ENCODE measurements at regions not wholly inside any gene's neighbourhood (a gene's known extent, or its start where the extent isn't known, plus 50 kb on each side); places are given as distances from the start of the nearest gene placed in this dataset.

DNA sequence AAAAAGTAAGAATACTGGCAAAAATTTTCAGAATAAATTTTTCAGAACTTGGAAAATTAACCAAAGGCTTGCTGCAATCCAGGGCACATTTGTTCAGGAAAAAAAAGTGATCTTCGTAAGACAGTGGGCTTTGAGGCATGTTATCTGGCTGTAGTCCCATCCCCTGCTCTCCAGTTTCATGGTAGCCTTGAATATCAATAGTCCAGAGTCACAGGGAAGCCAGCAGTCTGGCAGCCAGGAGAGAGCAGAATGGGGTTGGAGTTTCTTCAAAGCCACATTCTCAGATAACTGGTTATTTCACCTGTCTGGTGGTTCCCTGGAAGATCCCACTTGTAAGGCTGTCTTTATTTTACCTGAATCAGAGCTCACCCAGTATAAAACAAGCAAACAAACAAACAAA, 669.3 kb downstream of the MATN1 start:
- Histone ChIP-seq H3K4me3 (ENCODE audit: control insufficient read depth in 2 of 3, extremely low read depth in 1 of 3, insufficient read depth in 2 of 3, low read depth in 1 of 3, low read length in 3 of 3) (no peak overlapping the region), H3K36me3 (ENCODE audit: control insufficient read depth in 2 of 2, extremely low read depth in 1 of 2, insufficient read depth in 2 of 2, low read length in 2 of 2) (no peaks in the 10 kb centered on the region), H3K4me2 (ENCODE audit: control insufficient read depth, extremely low read depth, insufficient read depth, low read depth, low read length) (no peak overlapping the region), H3K4me1 (ENCODE audit: control insufficient read depth, extremely low read depth, insufficient read depth, low read length) (peaks cover 7% of the 10 kb centered on the region), H3K27me3 (ENCODE audit: control insufficient read depth, extremely low read depth, insufficient read depth, low read length) (peaks cover 16% of the 10 kb centered on the region), H3K9me1 (ENCODE audit: control insufficient read depth, extremely low read depth, insufficient read depth, low read length) (no peaks in the 10 kb centered on the region), H3K9me3 (ENCODE audit: control insufficient read depth, low read depth, low read length) (no peaks in the 10 kb centered on the region), H3K79me2 (ENCODE audit: control insufficient read depth, insufficient read depth, low read length) (no peaks in the 10 kb centered on the region), H2AFZ (ENCODE audit: control insufficient read depth, low read length) (no peak overlapping the region), H4K20me1 (ENCODE audit: control insufficient read depth, extremely low read depth, insufficient read depth, low read length) (no peaks in the 10 kb centered on the region), H3K9ac (ENCODE audit: control insufficient read depth, extremely low read depth, insufficient read depth, low read length) (no peak overlapping the region), H3K27ac (ENCODE audit: control insufficient read depth, insufficient read depth, low read length) (no peak overlapping the region)
- DNase-seq (ENCODE audit: low read depth, low spot score) (no peak), FAIRE-seq (no peak)
- TF ChIP-seq, protein P1, sequence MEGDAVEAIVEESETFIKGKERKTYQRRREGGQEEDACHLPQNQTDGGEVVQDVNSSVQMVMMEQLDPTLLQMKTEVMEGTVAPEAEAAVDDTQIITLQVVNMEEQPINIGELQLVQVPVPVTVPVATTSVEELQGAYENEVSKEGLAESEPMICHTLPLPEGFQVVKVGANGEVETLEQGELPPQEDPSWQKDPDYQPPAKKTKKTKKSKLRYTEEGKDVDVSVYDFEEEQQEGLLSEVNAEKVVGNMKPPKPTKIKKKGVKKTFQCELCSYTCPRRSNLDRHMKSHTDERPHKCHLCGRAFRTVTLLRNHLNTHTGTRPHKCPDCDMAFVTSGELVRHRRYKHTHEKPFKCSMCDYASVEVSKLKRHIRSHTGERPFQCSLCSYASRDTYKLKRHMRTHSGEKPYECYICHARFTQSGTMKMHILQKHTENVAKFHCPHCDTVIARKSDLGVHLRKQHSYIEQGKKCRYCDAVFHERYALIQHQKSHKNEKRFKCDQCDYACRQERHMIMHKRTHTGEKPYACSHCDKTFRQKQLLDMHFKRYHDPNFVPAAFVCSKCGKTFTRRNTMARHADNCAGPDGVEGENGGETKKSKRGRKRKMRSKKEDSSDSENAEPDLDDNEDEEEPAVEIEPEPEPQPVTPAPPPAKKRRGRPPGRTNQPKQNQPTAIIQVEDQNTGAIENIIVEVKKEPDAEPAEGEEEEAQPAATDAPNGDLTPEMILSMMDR (optimal IDR thresholded peaks at IDR 0.05 in 1 of 3, IDR thresholded peaks at IDR 0.05 in 1 of 3, conservative IDR thresholded peaks at IDR 0.05 in 1 of 3; ENCODE audit: extremely low read depth in 1 of 3, insufficient read depth in 2 of 3, low read length in 3 of 3), result no peak
- no peak for TF ChIP-seq EZH2 (IDR thresholded peaks at IDR 0.05; ENCODE audit: low read length)
- dilution Hi-C loops (cut with MboI; ENCODE audit: extremely low pct_ligation_motif_present, low sequenced_read_pairs), result no loop called here

DNA sequence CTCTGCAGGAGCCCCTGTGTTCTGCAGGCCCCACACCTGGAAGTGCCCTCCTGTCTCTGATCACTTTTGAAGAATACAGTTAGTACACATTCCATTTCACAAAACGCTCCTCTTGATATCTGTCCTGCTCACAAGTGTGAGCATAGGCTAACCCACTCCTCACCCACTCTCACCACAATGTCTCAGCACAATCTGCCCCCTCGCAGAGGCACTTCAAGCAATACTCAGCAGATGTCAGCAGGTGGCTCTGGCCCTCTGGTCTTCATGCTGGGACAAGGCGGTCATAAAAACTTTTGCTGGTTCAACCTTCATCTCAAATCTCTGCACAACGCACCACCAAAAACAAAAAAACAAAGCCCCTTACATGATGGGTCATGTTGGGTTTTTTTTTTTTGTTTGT, 671.2 kb downstream of the MATN1 start:
- FAIRE-seq, result no peak
- no peak for TF ChIP-seq EZH2 (IDR thresholded peaks at IDR 0.05; ENCODE audit: low read length)
- TF ChIP-seq, protein P1 (optimal IDR thresholded peaks at IDR 0.05 in 1 of 3, IDR thresholded peaks at IDR 0.05 in 1 of 3, conservative IDR thresholded peaks at IDR 0.05 in 1 of 3; ENCODE audit: extremely low read depth in 1 of 3, insufficient read depth in 2 of 3, low read length in 3 of 3), result no peak
- Histone ChIP-seq H3K79me2 (ENCODE audit: control insufficient read depth, insufficient read depth, low read length) (no peaks in the 10 kb centered on the region), H3K27ac (ENCODE audit: control insufficient read depth, insufficient read depth, low read length) (no peak overlapping the region), H3K36me3 (ENCODE audit: control insufficient read depth in 2 of 2, extremely low read depth in 1 of 2, insufficient read depth in 2 of 2, low read length in 2 of 2) (no peaks in the 10 kb centered on the region), H3K4me2 (ENCODE audit: control insufficient read depth, extremely low read depth, insufficient read depth, low read depth, low read length) (no peak overlapping the region), H3K9me1 (ENCODE audit: control insufficient read depth, extremely low read depth, insufficient read depth, low read length) (no peaks in the 10 kb centered on the region), H3K4me1 (ENCODE audit: control insufficient read depth, extremely low read depth, insufficient read depth, low read length) (no peaks in the 10 kb centered on the region), H3K9ac (ENCODE audit: control insufficient read depth, extremely low read depth, insufficient read depth, low read length) (no peak overlapping the region), H4K20me1 (ENCODE audit: control insufficient read depth, extremely low read depth, insufficient read depth, low read length) (no peaks in the 10 kb centered on the region), H2AFZ (ENCODE audit: control insufficient read depth, low read length) (no peak overlapping the region), H3K4me3 (ENCODE audit: control insufficient read depth in 2 of 3, extremely low read depth in 1 of 3, insufficient read depth in 2 of 3, low read depth in 1 of 3, low read length in 3 of 3) (no peak overlapping the region), H3K9me3 (ENCODE audit: control insufficient read depth, low read depth, low read length) (no peaks in the 10 kb centered on the region), H3K27me3 (ENCODE audit: control insufficient read depth, extremely low read depth, insufficient read depth, low read length) (peaks cover 16% of the 10 kb centered on the region)
- dilution Hi-C loops (cut with MboI; ENCODE audit: extremely low pct_ligation_motif_present, low sequenced_read_pairs), result no loop called here
- no peak for DNase-seq (ENCODE audit: low read depth, low spot score)

Data from keratinocyte (primary cell).